ENCODE measurements at regions not wholly inside any gene's neighbourhood (a gene's known extent, or its start where the extent isn't known, plus 50 kb on each side); places are given as distances from the start of the nearest gene placed in this dataset.

- TF ChIP-seq CTCF (IDR thresholded peaks at IDR 0.05) (no peak), POLR2A (IDR thresholded peaks at IDR 0.05) (no peak)
Observed at GRCh38 chr2:64383016-64383591, 70.9 kb upstream of the LGALSL start.
